Choroid plexus epithelial cell (primary cell): ENCODE measurements at regions not wholly inside any gene's neighbourhood (a gene's known extent, or its start where the extent isn't known, plus 50 kb on each side); places are given as distances from the start of the nearest gene placed in this dataset.

ENCODE experiments used
- DNase-seq: peaks from one replicate; pipeline ENCODE4 v3.0.0-alpha.2; 2010; ENCODE audit warnings: low read depth
- H3K4me3 ChIP-seq: 2 replicates; pipeline ENCODE4 v1.5.1; 2011; ENCODE audit warnings: low read depth, mild to moderate bottlenecking, control low read depth, low read length, moderate library complexity
- TF ChIP-seq, protein P1 (sequence below): conservative IDR thresholded peaks from 2 replicates; pipeline ENCODE4 v1.5.1; 2011; ENCODE audit warnings: low read depth, mild to moderate bottlenecking, control low read depth, inconsistent platforms, low read length, moderate library complexity

DNA sequence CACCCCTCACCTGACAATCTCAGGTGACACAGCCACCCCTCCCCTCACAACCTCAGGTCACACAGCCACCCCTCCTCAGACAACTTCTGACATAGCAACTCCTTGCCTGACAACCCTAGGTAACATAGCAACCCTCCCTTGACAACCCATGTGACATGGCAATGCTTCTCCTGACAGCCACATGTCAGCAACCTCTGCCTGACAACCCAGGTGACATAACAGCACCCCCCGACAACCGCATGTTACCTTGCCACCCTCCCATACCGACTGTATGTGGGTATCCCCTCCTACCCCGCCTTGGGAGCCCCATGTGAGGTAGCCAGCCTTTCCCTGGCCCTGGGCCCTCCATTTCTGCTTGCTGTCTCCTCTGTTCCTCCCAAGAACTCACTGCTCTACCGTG, 77.7 kb upstream of the B3GAT1 start:
- H3K4me3 ChIP-seq: no peak overlapping the region
- TF ChIP-seq, protein P1, sequence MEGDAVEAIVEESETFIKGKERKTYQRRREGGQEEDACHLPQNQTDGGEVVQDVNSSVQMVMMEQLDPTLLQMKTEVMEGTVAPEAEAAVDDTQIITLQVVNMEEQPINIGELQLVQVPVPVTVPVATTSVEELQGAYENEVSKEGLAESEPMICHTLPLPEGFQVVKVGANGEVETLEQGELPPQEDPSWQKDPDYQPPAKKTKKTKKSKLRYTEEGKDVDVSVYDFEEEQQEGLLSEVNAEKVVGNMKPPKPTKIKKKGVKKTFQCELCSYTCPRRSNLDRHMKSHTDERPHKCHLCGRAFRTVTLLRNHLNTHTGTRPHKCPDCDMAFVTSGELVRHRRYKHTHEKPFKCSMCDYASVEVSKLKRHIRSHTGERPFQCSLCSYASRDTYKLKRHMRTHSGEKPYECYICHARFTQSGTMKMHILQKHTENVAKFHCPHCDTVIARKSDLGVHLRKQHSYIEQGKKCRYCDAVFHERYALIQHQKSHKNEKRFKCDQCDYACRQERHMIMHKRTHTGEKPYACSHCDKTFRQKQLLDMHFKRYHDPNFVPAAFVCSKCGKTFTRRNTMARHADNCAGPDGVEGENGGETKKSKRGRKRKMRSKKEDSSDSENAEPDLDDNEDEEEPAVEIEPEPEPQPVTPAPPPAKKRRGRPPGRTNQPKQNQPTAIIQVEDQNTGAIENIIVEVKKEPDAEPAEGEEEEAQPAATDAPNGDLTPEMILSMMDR: no peak
- DNase-seq: no peak

- no peak for DNase-seq
- no peak overlapping the region for H3K4me3 ChIP-seq
- TF ChIP-seq, protein P1: no peak
Measured at GRCh38 chr11:134488913-134489312, 76.9 kb upstream of the B3GAT1 start.

GRCh38 chr11:134488512-134488911, 76.5 kb upstream of the B3GAT1 start:
- TF ChIP-seq, protein P1: no peak
- no peak for DNase-seq
- no peak overlapping the region for H3K4me3 ChIP-seq

- no peak overlapping the region for H3K4me3 ChIP-seq
- TF ChIP-seq, protein P1: no peak
- no peak for DNase-seq
Measured at GRCh38 chr11:134487696-134488095, 75.7 kb upstream of the B3GAT1 start.

DNA sequence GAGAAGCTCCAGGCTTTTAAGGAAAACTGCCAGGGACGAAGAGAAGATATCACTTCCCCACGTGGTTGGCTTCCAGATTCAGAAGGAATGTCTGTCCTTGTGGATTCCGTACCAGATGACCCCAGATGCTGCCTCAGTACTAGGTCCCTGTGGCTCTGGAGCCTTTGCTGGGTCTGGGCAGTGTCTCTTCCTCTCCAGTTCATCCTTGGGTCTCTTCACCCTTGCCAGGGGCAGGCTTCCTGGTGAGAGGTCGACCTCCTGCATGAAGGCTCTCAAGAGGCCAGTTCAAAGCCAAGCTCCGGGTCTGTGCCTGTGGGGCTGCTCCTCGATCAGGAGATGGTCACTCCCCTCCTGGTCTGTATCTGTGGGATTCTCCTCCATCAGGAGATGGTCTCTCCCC, 74.7 kb upstream of the B3GAT1 start:
- TF ChIP-seq, protein P1: no peak
- no peak for DNase-seq
- no peak overlapping the region for H3K4me3 ChIP-seq

GRCh38 chr11:134486106-134486505, 74.1 kb upstream of the B3GAT1 start:
- H3K4me3 ChIP-seq: no peak overlapping the region
- TF ChIP-seq, protein P1: no peak
- DNase-seq: no peak

DNA sequence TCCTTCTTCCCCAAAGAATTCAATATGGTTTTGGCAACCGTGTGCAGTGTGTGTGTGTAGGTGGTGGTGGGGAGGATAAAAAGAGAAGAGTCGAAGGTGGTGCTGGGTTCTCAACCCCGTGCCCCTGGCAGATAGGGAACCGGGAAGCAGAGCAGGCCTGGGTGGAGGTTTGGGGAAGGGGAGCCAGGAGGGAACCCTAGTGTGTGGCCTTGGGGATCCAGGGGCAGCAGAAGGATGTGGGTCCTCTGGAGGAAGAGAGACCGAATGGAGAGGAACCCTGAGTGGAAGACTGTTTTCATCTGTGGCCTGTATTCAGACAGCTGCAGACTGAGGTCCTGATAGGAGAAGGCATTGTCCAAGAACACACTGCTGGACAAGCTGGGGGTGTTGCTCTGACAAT, 73.3 kb upstream of the B3GAT1 start:
- no peak for DNase-seq
- H3K4me3 ChIP-seq: no peak overlapping the region
- TF ChIP-seq, protein P1: no peak
